DND-41 (cell line): ENCODE measurements at regions not wholly inside any gene's neighbourhood (a gene's known extent, or its start where the extent isn't known, plus 50 kb on each side); places are given as distances from the start of the nearest gene placed in this dataset.

Experiments
- ATAC-seq: fragments of 200-7000 bp; cut with Tn5 transposase; 3 replicates; pipeline ENCODE4 v1.9.1; 2021; ENCODE audit warnings: low read depth; ENCODE audit not compliant: insufficient read depth
- DNase-seq: peaks from one replicate; pipeline ENCODE4 v3.0.0-alpha.2; 2020
- H2AFZ ChIP-seq: 2 replicates; pipeline ENCODE4 v1.6.0; 2012; ENCODE audit warnings: low read depth, low read length
- H3K27ac ChIP-seq: 2 replicates; pipeline ENCODE4 v1.5.1; 2012; ENCODE audit warnings: low read length, inconsistent platforms
- H3K27me3 ChIP-seq: fragments of 200-600 bp; sonication (generic); 2 replicates; pipeline ENCODE4 v1.6.0; 2012; ENCODE audit warnings: low read length, mild to moderate bottlenecking, inconsistent platforms; ENCODE audit not compliant: insufficient read depth, poor library complexity
- H3K36me3 ChIP-seq: 2 replicates; pipeline ENCODE4 v1.5.1; 2012; ENCODE audit warnings: low read length, inconsistent platforms; ENCODE audit not compliant: insufficient read depth
- H3K4me1 ChIP-seq: 2 replicates; pipeline ENCODE4 v1.5.1; 2012; ENCODE audit warnings: mild to moderate bottlenecking, low read length; ENCODE audit not compliant: insufficient read depth
- H3K4me2 ChIP-seq: 2 replicates; pipeline ENCODE4 v1.6.0; 2012; ENCODE audit warnings: mild to moderate bottlenecking, moderate library complexity, low read length, inconsistent platforms; ENCODE audit not compliant: insufficient read depth
- H3K4me3 ChIP-seq, 2 experiments: fragments of 200-600 bp in 1 of 2; shearing (Covaris generic) in 1 of 2; 2 replicates each; pipeline ENCODE4 v1.5.1; 2012 to 2016; ENCODE audit warnings: inconsistent platforms in 2 of 2, low read length in 2 of 2, mild to moderate bottlenecking in 2 of 2, low read depth in 1 of 2, moderate library complexity in 1 of 2
- H3K79me2 ChIP-seq: 2 replicates; pipeline ENCODE4 v1.6.0; 2012; ENCODE audit warnings: low read length, inconsistent platforms; ENCODE audit not compliant: insufficient read depth
- H3K9ac ChIP-seq: 2 replicates; pipeline ENCODE4 v1.6.0; 2012; ENCODE audit warnings: low read depth, mild to moderate bottlenecking, inconsistent platforms, low read length, moderate library complexity
- H3K9me3 ChIP-seq: 2 replicates; pipeline ENCODE4 v1.5.1; 2012; ENCODE audit warnings: low read length, moderate library complexity, mild to moderate bottlenecking, inconsistent platforms; ENCODE audit not compliant: insufficient read depth, severe bottlenecking
- H4K20me1 ChIP-seq: 2 replicates; pipeline ENCODE4 v1.6.0; 2012; ENCODE audit warnings: low read length; ENCODE audit not compliant: insufficient read depth
- EZH2 ChIP-seq: IDR thresholded peaks from 3 replicates; pipeline ENCODE4 v1.6.1; 2012; ENCODE audit warnings: borderline replicate concordance, low read depth, mild to moderate bottlenecking, moderate library complexity, low read length, inconsistent platforms; ENCODE audit not compliant: severe bottlenecking
- TF ChIP-seq, protein P1 (sequence below): IDR thresholded peaks from 2 replicates; pipeline ENCODE4 v1.5.1; 2012; ENCODE audit warnings: borderline replicate concordance, low read length, moderate library complexity, mild to moderate bottlenecking; ENCODE audit not compliant: poor library complexity, severe bottlenecking; ENCODE audit errors: extremely low read depth

GRCh38 chr5:4294878-4295277 is 699.2 kb downstream of the IRX1 start:
- no peak for ATAC-seq
- Histone ChIP-seq H3K27ac (peak overlapping the region; percentile 60), H3K4me1 (peaks cover 23% of the 10 kb centered on the region), H3K79me2 (no peaks in the 10 kb centered on the region), H3K9ac (no peak overlapping the region), H3K27me3 (no peaks in the 10 kb centered on the region), H4K20me1 (no peaks in the 10 kb centered on the region), H3K36me3 (no peaks in the 10 kb centered on the region), H3K4me2 (no peak overlapping the region), H3K4me3 (no peak overlapping the region), H2AFZ (0 out of 2 replicates have a peak overlapping the region, but pooled peaks have one; percentile 46), H3K9me3 (no peaks in the 10 kb centered on the region)
- TF ChIP-seq, protein P1, sequence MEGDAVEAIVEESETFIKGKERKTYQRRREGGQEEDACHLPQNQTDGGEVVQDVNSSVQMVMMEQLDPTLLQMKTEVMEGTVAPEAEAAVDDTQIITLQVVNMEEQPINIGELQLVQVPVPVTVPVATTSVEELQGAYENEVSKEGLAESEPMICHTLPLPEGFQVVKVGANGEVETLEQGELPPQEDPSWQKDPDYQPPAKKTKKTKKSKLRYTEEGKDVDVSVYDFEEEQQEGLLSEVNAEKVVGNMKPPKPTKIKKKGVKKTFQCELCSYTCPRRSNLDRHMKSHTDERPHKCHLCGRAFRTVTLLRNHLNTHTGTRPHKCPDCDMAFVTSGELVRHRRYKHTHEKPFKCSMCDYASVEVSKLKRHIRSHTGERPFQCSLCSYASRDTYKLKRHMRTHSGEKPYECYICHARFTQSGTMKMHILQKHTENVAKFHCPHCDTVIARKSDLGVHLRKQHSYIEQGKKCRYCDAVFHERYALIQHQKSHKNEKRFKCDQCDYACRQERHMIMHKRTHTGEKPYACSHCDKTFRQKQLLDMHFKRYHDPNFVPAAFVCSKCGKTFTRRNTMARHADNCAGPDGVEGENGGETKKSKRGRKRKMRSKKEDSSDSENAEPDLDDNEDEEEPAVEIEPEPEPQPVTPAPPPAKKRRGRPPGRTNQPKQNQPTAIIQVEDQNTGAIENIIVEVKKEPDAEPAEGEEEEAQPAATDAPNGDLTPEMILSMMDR = no peak
- no peak for TF ChIP-seq EZH2
- DNase-seq = no peak

GRCh38 chr5:4295663-4296339 is 700.2 kb downstream of the IRX1 start:
- no peak overlapping the region for H3K4me2 ChIP-seq
- no peaks in the 10 kb centered on the region for H3K27me3 ChIP-seq
- no peak for TF ChIP-seq EZH2
- TF ChIP-seq, protein P1 = peak; percentile 66
- H3K9me3 ChIP-seq = no peaks in the 10 kb centered on the region
- ATAC-seq = peak; percentile 71
- peak; percentile 62 for DNase-seq
- no peak overlapping the region for H3K4me3 ChIP-seq
- peaks cover 23% of the 10 kb centered on the region for H3K4me1 ChIP-seq
- H3K36me3 ChIP-seq = no peaks in the 10 kb centered on the region
- H3K27ac ChIP-seq = peak overlapping the region; percentile 60
- H4K20me1 ChIP-seq = no peaks in the 10 kb centered on the region
- no peak overlapping the region; the same call in 1 of the 2 replicates for H3K9ac ChIP-seq
- H2AFZ ChIP-seq = peak overlapping the region; percentile 46
- H3K79me2 ChIP-seq = no peaks in the 10 kb centered on the region

GRCh38 chr5:4306057-4306456 is 710.4 kb downstream of the IRX1 start:
- DNase-seq (no peak), ATAC-seq (no peak)
- Histone ChIP-seq H3K4me1 (no peaks in the 10 kb centered on the region), H3K9me3 (peaks cover 4% of the 10 kb centered on the region), H3K4me3 (no peak overlapping the region), H3K27ac (no peak overlapping the region), H3K36me3 (no peaks in the 10 kb centered on the region), H3K79me2 (no peaks in the 10 kb centered on the region), H3K4me2 (no peak overlapping the region), H3K9ac (no peak overlapping the region), H3K27me3 (no peaks in the 10 kb centered on the region), H4K20me1 (no peaks in the 10 kb centered on the region), H2AFZ (no peak overlapping the region)
- TF ChIP-seq EZH2 = no peak
- TF ChIP-seq, protein P1 = no peak
